Ovary (tissue), 7 donors: ENCODE measurements at regions not wholly inside any gene's neighbourhood (a gene's known extent, or its start where the extent isn't known, plus 50 kb on each side); places are given as distances from the start of the nearest gene placed in this dataset.

Experiments used
- DNase-seq, 5 donors: peaks; one replicate each; pipeline ENCODE4 v3.0.0-alpha.2; 2019 to 2020
- H3K27ac ChIP-seq, 2 donors: fragments of 200-600 bp; one replicate each; pipeline versions ENCODE4 v1.5.1 to v1.8.0; 2019 to 2022
- H3K27me3 ChIP-seq: fragments of 200-600 bp; one replicate; pipeline ENCODE4 v1.8.0; 2022
- H3K36me3 ChIP-seq: fragments of 200-600 bp; sonication (generic); one replicate; pipeline ENCODE4 v1.5.1; 2019
- H3K4me1 ChIP-seq: one replicate; pipeline ENCODE4 v1.8.1; 2013; ENCODE audit warnings: mild to moderate bottlenecking, moderate library complexity; ENCODE audit not compliant: insufficient read depth
- H3K4me3 ChIP-seq: fragments of 200-600 bp; sonication (generic); one replicate; pipeline ENCODE4 v1.5.1; 2017
- H3K9me3 ChIP-seq, 2 donors: fragments of 200-600 bp in 1 of 2; sonication (generic) in 1 of 2; one replicate each; pipeline versions ENCODE4 v1.5.1 to v1.8.1; 2013 to 2019; ENCODE audit warnings: mild to moderate bottlenecking in 1 of 2, moderate library complexity in 1 of 2
- EP300 ChIP-seq: sonication (generic); formaldehyde crosslinking; IDR thresholded peaks from one replicate; pipeline ENCODE4 v1.6.1; 2017; ENCODE audit warnings: antibody characterized with exemption
- POLR2A ChIP-seq: fragments of 450-650 bp; IDR thresholded peaks from one replicate; pipeline ENCODE4 v1.6.1; 2017; ENCODE audit warnings: antibody characterized with exemption, mild to moderate bottlenecking, moderate library complexity
- WGBS, 3 donors: extraction: QIAGEN DNeasy Blood & Tissue Kit in 1 of 3; methylation state at CpG; one replicate each; pipeline versions ENCODE4 v1.1.5 to v1.1.7; 2013 to 2017; 5-methylcytosine and 5-hydroxymethylcytosine counted together
- intact Hi-C, 4 donors: fragments of 100-400 bp; cut with DNase I; formaldehyde crosslinking; loops; one replicate each; pipeline versions ENCODE4 v1.11.0 to v1.15.1; 2022 to 2023
- TF ChIP-seq, protein P1 (sequence below), 3 donors: fragments of 450-650 bp in 2 of 3; fragments of 200-600 bp in 1 of 3; IDR thresholded peaks; one replicate each; pipeline versions ENCODE4 v1.5.1 to v1.8.0; 2016 to 2022; ENCODE audit warnings: antibody characterized with exemption in 3 of 3, mild to moderate bottlenecking in 1 of 3
- donor health status: DM: no; HTN: no; CAD: no; lungs with moderate emphysema.
- donor health status: DM: no; HTN: no; CAD: no.
- donor health status: Bipolar disorder and iron deficiency.
- donor health status: DM: no; HTN: no; CAD: no.
- donor health status: DM: yes; HTN: yes; CAD: no.

DNA sequence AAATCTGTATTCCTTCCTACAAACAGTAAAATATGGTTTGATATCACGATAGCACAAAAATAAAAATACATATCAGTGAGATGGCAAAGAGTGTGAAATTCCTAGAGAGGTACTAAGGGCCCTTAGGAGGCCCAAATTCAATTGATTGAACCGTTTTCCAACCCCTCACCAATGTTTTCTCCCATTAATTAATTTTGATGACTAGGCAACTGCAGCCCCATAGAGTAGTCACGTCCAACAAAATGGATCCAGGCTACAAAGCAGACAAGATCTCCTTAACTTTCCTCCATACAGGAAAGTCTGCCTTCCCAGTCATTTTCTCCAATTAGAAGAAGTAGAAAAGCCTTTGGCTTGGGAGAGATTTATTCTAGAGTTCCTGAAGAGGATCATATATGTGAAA is 193.9 kb downstream of the PLOD2 start:
- Histone ChIP-seq H3K27ac (no peak overlapping the region), H3K27me3 (no peaks in the 10 kb centered on the region), H3K4me3 (no peak overlapping the region), H3K4me1 (no peaks in the 10 kb centered on the region), H3K36me3 (no peaks in the 10 kb centered on the region), H3K9me3 (no peaks in the 10 kb centered on the region)
- intact Hi-C loops, result no loop called here
- WGBS, 3 donors, result 81 to 88% (median 88%) methylated on average over 3 of the region's 3 CpGs
- TF ChIP-seq, protein P1, sequence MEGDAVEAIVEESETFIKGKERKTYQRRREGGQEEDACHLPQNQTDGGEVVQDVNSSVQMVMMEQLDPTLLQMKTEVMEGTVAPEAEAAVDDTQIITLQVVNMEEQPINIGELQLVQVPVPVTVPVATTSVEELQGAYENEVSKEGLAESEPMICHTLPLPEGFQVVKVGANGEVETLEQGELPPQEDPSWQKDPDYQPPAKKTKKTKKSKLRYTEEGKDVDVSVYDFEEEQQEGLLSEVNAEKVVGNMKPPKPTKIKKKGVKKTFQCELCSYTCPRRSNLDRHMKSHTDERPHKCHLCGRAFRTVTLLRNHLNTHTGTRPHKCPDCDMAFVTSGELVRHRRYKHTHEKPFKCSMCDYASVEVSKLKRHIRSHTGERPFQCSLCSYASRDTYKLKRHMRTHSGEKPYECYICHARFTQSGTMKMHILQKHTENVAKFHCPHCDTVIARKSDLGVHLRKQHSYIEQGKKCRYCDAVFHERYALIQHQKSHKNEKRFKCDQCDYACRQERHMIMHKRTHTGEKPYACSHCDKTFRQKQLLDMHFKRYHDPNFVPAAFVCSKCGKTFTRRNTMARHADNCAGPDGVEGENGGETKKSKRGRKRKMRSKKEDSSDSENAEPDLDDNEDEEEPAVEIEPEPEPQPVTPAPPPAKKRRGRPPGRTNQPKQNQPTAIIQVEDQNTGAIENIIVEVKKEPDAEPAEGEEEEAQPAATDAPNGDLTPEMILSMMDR (IDR thresholded peaks at IDR 0.05), result no peak
- TF ChIP-seq EP300 (no peak), POLR2A (no peak)
- no peak for DNase-seq

DNA sequence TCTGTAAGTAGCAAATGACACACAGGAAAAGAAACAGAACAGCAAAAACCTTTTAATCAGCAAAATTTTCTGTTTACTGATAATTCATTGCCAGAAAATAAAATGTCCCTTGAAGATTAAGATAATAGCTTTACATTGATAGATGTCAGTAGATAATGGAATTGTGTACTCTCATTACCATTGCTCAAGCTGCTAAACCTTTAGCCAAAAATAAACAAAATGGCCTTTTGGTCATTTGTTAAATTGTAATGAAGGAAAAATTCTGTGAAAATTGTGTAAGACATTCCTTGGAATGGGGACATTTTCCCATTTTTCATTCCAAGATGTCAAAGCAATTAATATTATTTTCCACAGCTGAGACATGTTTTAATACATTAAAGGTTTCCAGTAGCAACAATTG is 189.8 kb downstream of the PLOD2 start:
- Histone ChIP-seq H3K27me3 (no peaks in the 10 kb centered on the region), H3K4me1 (no peaks in the 10 kb centered on the region), H3K27ac (no peak overlapping the region), H3K36me3 (no peaks in the 10 kb centered on the region), H3K9me3 (no peaks in the 10 kb centered on the region), H3K4me3 (no peak overlapping the region)
- TF ChIP-seq, protein P1 (IDR thresholded peaks at IDR 0.05), result no peak
- TF ChIP-seq EP300 (no peak), POLR2A (no peak)
- no peak for DNase-seq
- intact Hi-C loops, result no loop called here

DNA sequence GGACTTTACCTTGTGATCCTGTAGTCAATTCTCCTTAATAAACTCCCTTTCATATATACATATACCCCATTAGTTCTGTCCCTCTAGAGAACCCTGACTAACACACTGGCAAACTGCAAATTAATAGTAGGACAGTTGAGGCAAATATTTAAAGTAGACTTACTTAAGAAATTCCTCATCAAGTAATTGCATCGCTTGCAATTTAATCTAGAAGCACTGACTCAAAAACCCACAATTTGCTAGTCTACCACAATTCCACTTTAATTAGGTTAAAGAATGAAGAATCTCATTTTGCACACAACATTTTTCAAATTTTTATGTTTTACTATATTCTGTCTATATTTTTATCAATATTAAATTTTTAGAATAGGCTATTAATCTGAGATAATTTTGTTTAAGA is 188.1 kb downstream of the PLOD2 start:
- intact Hi-C loops, result no loop called here
- no peak overlapping the region for H3K4me3 ChIP-seq
- no peak for DNase-seq

DNA sequence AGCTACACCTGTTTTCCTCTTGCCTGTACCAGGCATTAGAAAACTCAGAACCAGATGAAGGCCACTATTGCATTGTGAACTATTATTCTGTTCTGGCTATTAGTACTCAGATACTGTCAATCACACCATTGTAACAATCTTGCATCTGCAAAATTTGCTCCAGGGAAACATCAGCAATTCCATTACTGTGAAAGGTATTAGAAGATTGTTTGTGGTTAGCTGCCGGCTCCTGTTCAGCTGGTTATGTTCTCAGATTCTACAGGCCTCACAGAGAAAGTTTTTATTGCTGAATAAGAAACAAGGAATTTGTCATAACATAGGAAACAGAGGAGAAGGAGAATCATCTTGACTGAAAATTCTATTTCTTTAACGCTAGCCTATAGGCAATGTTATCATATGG is 179.9 kb downstream of the PLOD2 start:
- TF ChIP-seq EP300 (no peak), POLR2A (no peak)
- TF ChIP-seq, protein P1 (IDR thresholded peaks at IDR 0.05), result no peak
- intact Hi-C loops, result no loop called here
- no peaks in the 10 kb centered on the region for H3K27me3 ChIP-seq
- WGBS, 3 donors, result 84 to 95% (median 85%) methylated on average over 2 of the region's 2 CpGs
- no peak for DNase-seq
- no peak overlapping the region for H3K27ac ChIP-seq
- H3K36me3 ChIP-seq, result no peaks in the 10 kb centered on the region
- no peak overlapping the region for H3K4me3 ChIP-seq
- no peaks in the 10 kb centered on the region for H3K4me1 ChIP-seq
- no peaks in the 10 kb centered on the region for H3K9me3 ChIP-seq

More for the DNA sequence above, 188.1 kb downstream of the PLOD2 start:
- H3K27me3 ChIP-seq, result no peaks in the 10 kb centered on the region
- H3K27ac ChIP-seq, result no peak overlapping the region
- H3K4me1 ChIP-seq, result no peaks in the 10 kb centered on the region
- H3K36me3 ChIP-seq, result no peaks in the 10 kb centered on the region
- no peaks in the 10 kb centered on the region for H3K9me3 ChIP-seq
- WGBS, 3 donors, result 90 to 94% (median 90%) methylated on average over 1 of the region's 1 CpG
- TF ChIP-seq POLR2A (no peak), EP300 (no peak)
- TF ChIP-seq, protein P1 (IDR thresholded peaks at IDR 0.05), result no peak

DNA sequence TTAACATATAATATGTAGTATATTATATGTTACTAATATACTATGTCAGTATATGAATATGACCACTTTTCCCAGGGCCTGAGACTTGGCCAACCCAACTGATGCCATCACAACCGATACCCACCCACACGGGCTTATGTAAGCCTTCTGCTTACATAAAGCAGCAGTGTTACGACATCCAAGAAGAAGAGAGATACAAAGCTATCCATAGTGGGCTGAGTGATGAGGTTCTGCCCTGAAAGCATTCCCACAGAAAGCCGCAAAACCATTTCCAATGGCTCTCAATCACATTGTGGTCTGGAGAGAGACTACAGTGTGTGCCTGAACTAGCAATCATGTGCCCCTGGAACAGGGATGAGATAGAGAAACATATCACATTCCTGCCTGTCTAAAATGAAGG is 177.9 kb downstream of the PLOD2 start:
- WGBS, 3 donors, result 93 to 98% (median 96%) methylated on average over 4 of the region's 4 CpGs
- TF ChIP-seq POLR2A (no peak), EP300 (no peak)
- TF ChIP-seq, protein P1 (IDR thresholded peaks at IDR 0.05), result no peak
- intact Hi-C loops, result no loop called here

More for the DNA sequence above, 177.9 kb downstream of the PLOD2 start:
- no peaks in the 10 kb centered on the region for H3K4me1 ChIP-seq
- no peak overlapping the region for H3K4me3 ChIP-seq
- no peaks in the 10 kb centered on the region for H3K36me3 ChIP-seq
- H3K9me3 ChIP-seq, result no peaks in the 10 kb centered on the region
- no peaks in the 10 kb centered on the region for H3K27me3 ChIP-seq
- no peak overlapping the region for H3K27ac ChIP-seq
- no peak for DNase-seq
